ENCODE measurements at regions not wholly inside any gene's neighbourhood (a gene's known extent, or its start where the extent isn't known, plus 50 kb on each side); places are given as distances from the start of the nearest gene placed in this dataset.

GRCh38 chr3:95609411-95609810, 1205.0 kb upstream of the EPHA6 start:
- Histone ChIP-seq H3K9ac (ENCODE audit: low read length) (no peak overlapping the region), H3K9me3 (ENCODE audit: low read length) (peaks cover 4% of the 10 kb centered on the region), H3K27me3 (ENCODE audit: control insufficient read depth in 1 of 2, insufficient read depth in 2 of 2, low read length in 2 of 2) (no peaks in the 10 kb centered on the region), H3K36me3 (ENCODE audit: insufficient read depth, low read length) (no peaks in the 10 kb centered on the region), H3K27ac (ENCODE audit: low read depth, low read length) (no peak overlapping the region), H3K4me1 (ENCODE audit: insufficient read depth, low read length) (no peaks in the 10 kb centered on the region), H3K4me3 (ENCODE audit: low read depth in 1 of 2, low read length in 2 of 2) (no peak overlapping the region)

GRCh38 chr3:95612611-95613010, 1201.8 kb upstream of the EPHA6 start:
- no peaks in the 10 kb centered on the region for H3K27me3 ChIP-seq (ENCODE audit: control insufficient read depth in 1 of 2, insufficient read depth in 2 of 2, low read length in 2 of 2)
- no peak overlapping the region for H3K4me3 ChIP-seq (ENCODE audit: low read depth in 1 of 2, low read length in 2 of 2)
- H3K36me3 ChIP-seq (ENCODE audit: insufficient read depth, low read length): no peaks in the 10 kb centered on the region
- H3K27ac ChIP-seq (ENCODE audit: low read depth, low read length): no peak overlapping the region
- H3K9me3 ChIP-seq (ENCODE audit: low read length): peaks cover 4% of the 10 kb centered on the region
- no peaks in the 10 kb centered on the region for H3K4me1 ChIP-seq (ENCODE audit: insufficient read depth, low read length)
- no peak overlapping the region for H3K9ac ChIP-seq (ENCODE audit: low read length)

- no peak overlapping the region for H3K4me3 ChIP-seq (ENCODE audit: low read depth in 1 of 2, low read length in 2 of 2)
- no peak overlapping the region for H3K27ac ChIP-seq (ENCODE audit: low read depth, low read length)
- no peaks in the 10 kb centered on the region for H3K4me1 ChIP-seq (ENCODE audit: insufficient read depth, low read length)
- H3K9ac ChIP-seq (ENCODE audit: low read length): no peak overlapping the region
- no peaks in the 10 kb centered on the region for H3K27me3 ChIP-seq (ENCODE audit: control insufficient read depth in 1 of 2, insufficient read depth in 2 of 2, low read length in 2 of 2)
- H3K36me3 ChIP-seq (ENCODE audit: insufficient read depth, low read length): no peaks in the 10 kb centered on the region
- H3K9me3 ChIP-seq (ENCODE audit: low read length): no peaks in the 10 kb centered on the region
Measured at GRCh38 chr3:95613993-95614392, 1200.4 kb upstream of the EPHA6 start.

- Histone ChIP-seq H3K36me3 (ENCODE audit: insufficient read depth, low read length) (no peaks in the 10 kb centered on the region), H3K9me3 (ENCODE audit: low read length) (no peaks in the 10 kb centered on the region)
Measured at GRCh38 chr3:95615592-95616310, 1198.6 kb upstream of the EPHA6 start.

GRCh38 chr3:95626107-95626506, 1188.3 kb upstream of the EPHA6 start:
- Histone ChIP-seq H3K4me3 (ENCODE audit: low read depth in 1 of 2, low read length in 2 of 2) (no peak overlapping the region), H3K4me1 (ENCODE audit: insufficient read depth, low read length) (no peaks in the 10 kb centered on the region), H3K9ac (ENCODE audit: low read length) (no peak overlapping the region), H3K27ac (ENCODE audit: low read depth, low read length) (no peak overlapping the region), H3K36me3 (ENCODE audit: insufficient read depth, low read length) (no peaks in the 10 kb centered on the region), H3K27me3 (ENCODE audit: control insufficient read depth in 1 of 2, insufficient read depth in 2 of 2, low read length in 2 of 2) (no peaks in the 10 kb centered on the region), H3K9me3 (ENCODE audit: low read length) (no peaks in the 10 kb centered on the region)

More at GRCh38 chr3:95615592-95616310, 1198.6 kb upstream of the EPHA6 start:
- H3K9ac ChIP-seq (ENCODE audit: low read length): no peak overlapping the region
- no peak overlapping the region for H3K27ac ChIP-seq (ENCODE audit: low read depth, low read length)
- no peaks in the 10 kb centered on the region for H3K4me1 ChIP-seq (ENCODE audit: insufficient read depth, low read length)
- no peaks in the 10 kb centered on the region for H3K27me3 ChIP-seq (ENCODE audit: control insufficient read depth in 1 of 2, insufficient read depth in 2 of 2, low read length in 2 of 2)
- H3K4me3 ChIP-seq (ENCODE audit: low read depth in 1 of 2, low read length in 2 of 2): no peak overlapping the region

- Histone ChIP-seq H3K9ac (ENCODE audit: low read length) (no peak overlapping the region), H3K36me3 (ENCODE audit: insufficient read depth, low read length) (no peaks in the 10 kb centered on the region), H3K27ac (ENCODE audit: low read depth, low read length) (no peak overlapping the region), H3K27me3 (ENCODE audit: control insufficient read depth in 1 of 2, insufficient read depth in 2 of 2, low read length in 2 of 2) (no peaks in the 10 kb centered on the region), H3K4me1 (ENCODE audit: insufficient read depth, low read length) (no peaks in the 10 kb centered on the region), H3K9me3 (ENCODE audit: low read length) (no peaks in the 10 kb centered on the region), H3K4me3 (ENCODE audit: low read depth in 1 of 2, low read length in 2 of 2) (no peak overlapping the region)
Measured at GRCh38 chr3:95627293-95627692, 1187.1 kb upstream of the EPHA6 start.

GRCh38 chr3:95627697-95628096, 1186.7 kb upstream of the EPHA6 start:
- no peak overlapping the region for H3K4me3 ChIP-seq (ENCODE audit: low read depth in 1 of 2, low read length in 2 of 2)
- H3K27me3 ChIP-seq (ENCODE audit: control insufficient read depth in 1 of 2, insufficient read depth in 2 of 2, low read length in 2 of 2): no peaks in the 10 kb centered on the region
- no peaks in the 10 kb centered on the region for H3K36me3 ChIP-seq (ENCODE audit: insufficient read depth, low read length)
- H3K4me1 ChIP-seq (ENCODE audit: insufficient read depth, low read length): no peaks in the 10 kb centered on the region
- H3K27ac ChIP-seq (ENCODE audit: low read depth, low read length): no peak overlapping the region
- H3K9me3 ChIP-seq (ENCODE audit: low read length): no peaks in the 10 kb centered on the region
- no peak overlapping the region for H3K9ac ChIP-seq (ENCODE audit: low read length)

- Histone ChIP-seq H3K36me3 (ENCODE audit: insufficient read depth, low read length) (no peaks in the 10 kb centered on the region), H3K4me3 (ENCODE audit: low read depth in 1 of 2, low read length in 2 of 2) (no peak overlapping the region), H3K27ac (ENCODE audit: low read depth, low read length) (no peak overlapping the region), H3K9ac (ENCODE audit: low read length) (no peak overlapping the region), H3K9me3 (ENCODE audit: low read length) (no peaks in the 10 kb centered on the region), H3K27me3 (ENCODE audit: control insufficient read depth in 1 of 2, insufficient read depth in 2 of 2, low read length in 2 of 2) (no peaks in the 10 kb centered on the region), H3K4me1 (ENCODE audit: insufficient read depth, low read length) (no peaks in the 10 kb centered on the region)
Measured at GRCh38 chr3:95629802-95630201, 1184.6 kb upstream of the EPHA6 start.

GRCh38 chr3:95645291-95645690, 1169.1 kb upstream of the EPHA6 start:
- Histone ChIP-seq H3K36me3 (ENCODE audit: insufficient read depth, low read length) (no peaks in the 10 kb centered on the region), H3K27ac (ENCODE audit: low read depth, low read length) (no peak overlapping the region), H3K9ac (ENCODE audit: low read length) (no peak overlapping the region), H3K4me3 (ENCODE audit: low read depth in 1 of 2, low read length in 2 of 2) (no peak overlapping the region), H3K27me3 (ENCODE audit: control insufficient read depth in 1 of 2, insufficient read depth in 2 of 2, low read length in 2 of 2) (no peaks in the 10 kb centered on the region), H3K9me3 (ENCODE audit: low read length) (no peaks in the 10 kb centered on the region), H3K4me1 (ENCODE audit: insufficient read depth, low read length) (no peaks in the 10 kb centered on the region)

GRCh38 chr3:95654570-95655362, 1159.6 kb upstream of the EPHA6 start:
- no peak overlapping the region for H3K27ac ChIP-seq (ENCODE audit: low read depth, low read length)
- no peaks in the 10 kb centered on the region for H3K9me3 ChIP-seq (ENCODE audit: low read length)
- no peak overlapping the region for H3K4me3 ChIP-seq (ENCODE audit: low read depth in 1 of 2, low read length in 2 of 2)
- no peak overlapping the region for H3K9ac ChIP-seq (ENCODE audit: low read length)
- H3K4me1 ChIP-seq (ENCODE audit: insufficient read depth, low read length): no peaks in the 10 kb centered on the region
- H3K27me3 ChIP-seq (ENCODE audit: control insufficient read depth in 1 of 2, insufficient read depth in 2 of 2, low read length in 2 of 2): no peaks in the 10 kb centered on the region
- H3K36me3 ChIP-seq (ENCODE audit: insufficient read depth, low read length): no peaks in the 10 kb centered on the region

GRCh38 chr3:95655363-95655986, 1158.9 kb upstream of the EPHA6 start:
- Histone ChIP-seq H3K9ac (ENCODE audit: low read length) (no peak overlapping the region), H3K4me3 (ENCODE audit: low read depth in 1 of 2, low read length in 2 of 2) (no peak overlapping the region), H3K27ac (ENCODE audit: low read depth, low read length) (no peak overlapping the region), H3K27me3 (ENCODE audit: control insufficient read depth in 1 of 2, insufficient read depth in 2 of 2, low read length in 2 of 2) (no peaks in the 10 kb centered on the region), H3K4me1 (ENCODE audit: insufficient read depth, low read length) (no peaks in the 10 kb centered on the region), H3K36me3 (ENCODE audit: insufficient read depth, low read length) (no peaks in the 10 kb centered on the region), H3K9me3 (ENCODE audit: low read length) (no peaks in the 10 kb centered on the region)

Data from muscle layer of colon (tissue), 2 donors.